HG02852 (cell line): ENCODE measurements at regions not wholly inside any gene's neighbourhood (a gene's known extent, or its start where the extent isn't known, plus 50 kb on each side); places are given as distances from the start of the nearest gene placed in this dataset.

Experiments used
- ATAC-seq: cut with Tn5 transposase; IDR thresholded peaks from one replicate; pipeline ENCODE4 v1.9.1; 2021; ENCODE audit warnings: mild to moderate bottlenecking, moderate library complexity; ENCODE audit not compliant: unreplicated experiment

DNA sequence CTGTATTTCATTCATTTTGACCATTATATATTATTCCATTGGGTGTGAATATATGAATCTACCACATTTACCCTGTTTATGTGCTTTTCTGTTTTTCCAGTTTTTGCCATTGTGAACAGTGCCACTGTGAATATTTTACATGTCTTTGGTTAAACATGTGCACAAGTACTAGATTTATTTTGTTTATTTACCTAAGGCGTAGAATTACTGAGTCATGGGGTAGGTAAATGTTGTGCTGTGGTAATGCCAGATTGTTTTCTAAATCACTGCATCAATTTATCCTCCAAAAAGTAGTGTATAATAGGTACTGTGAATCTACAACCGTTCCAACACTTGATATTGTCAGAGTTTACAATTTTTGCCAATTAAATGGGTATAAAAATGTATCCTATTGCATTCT, 362.1 kb upstream of the AGTR1 start:
- no peak for ATAC-seq

DNA sequence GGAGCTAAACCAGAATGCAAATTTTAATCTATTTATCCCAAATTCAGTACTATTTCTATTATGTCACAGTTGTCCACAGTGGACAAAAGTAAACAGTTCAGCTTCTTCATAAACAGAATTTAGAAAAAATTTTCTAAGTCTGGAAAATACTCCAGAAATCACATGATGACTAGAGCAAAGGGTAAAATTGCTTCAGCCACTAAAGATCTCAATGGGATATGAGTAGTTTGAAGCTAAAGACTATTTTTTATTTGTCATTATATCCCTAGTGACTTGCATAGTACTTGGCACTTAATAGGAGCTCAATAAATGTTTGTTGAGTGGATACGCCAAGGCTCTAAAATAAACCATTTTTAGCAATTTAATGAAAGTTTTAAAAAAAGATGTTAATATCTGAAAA, 354.3 kb upstream of the AGTR1 start:
- no peak for ATAC-seq

DNA sequence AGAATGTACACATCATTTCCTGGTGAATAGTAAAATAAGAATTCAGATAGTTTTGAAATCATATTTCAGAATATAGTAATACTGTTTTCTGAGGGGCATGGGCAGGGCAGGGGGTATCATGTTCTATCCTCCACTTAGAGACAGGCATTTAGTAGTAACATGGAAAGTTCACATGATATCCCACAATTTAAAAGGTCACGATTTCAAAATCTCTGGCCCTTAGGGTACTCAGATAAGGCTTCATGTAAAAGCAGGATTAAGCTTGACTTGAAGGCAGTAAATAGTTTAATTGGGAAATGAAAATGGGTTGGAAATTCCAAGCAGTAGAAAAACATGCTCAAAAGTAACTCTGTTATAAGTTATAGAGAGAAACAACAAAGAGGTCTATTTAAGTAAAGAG, 353.2 kb upstream of the AGTR1 start:
- no peak for ATAC-seq

DNA sequence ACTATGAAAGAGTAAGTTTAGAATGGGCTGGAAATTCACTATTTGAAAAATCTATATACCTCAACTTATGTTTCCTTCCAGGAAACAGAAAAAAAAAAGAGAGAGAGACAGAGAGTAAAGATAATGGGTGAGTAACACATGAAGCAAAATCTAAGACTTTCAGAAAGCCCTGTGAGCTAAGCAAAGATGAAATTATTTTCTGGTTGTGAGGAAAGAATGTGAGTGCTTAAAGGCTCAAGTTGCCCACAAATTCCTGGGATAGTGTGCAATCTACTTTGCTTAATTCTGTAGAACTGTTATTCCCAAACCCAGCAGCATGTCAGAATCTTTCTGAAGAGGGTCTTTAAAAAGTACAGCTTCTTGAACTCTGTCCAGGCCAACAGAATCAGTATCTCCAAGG, 337.7 kb upstream of the AGTR1 start:
- no peak for ATAC-seq

DNA sequence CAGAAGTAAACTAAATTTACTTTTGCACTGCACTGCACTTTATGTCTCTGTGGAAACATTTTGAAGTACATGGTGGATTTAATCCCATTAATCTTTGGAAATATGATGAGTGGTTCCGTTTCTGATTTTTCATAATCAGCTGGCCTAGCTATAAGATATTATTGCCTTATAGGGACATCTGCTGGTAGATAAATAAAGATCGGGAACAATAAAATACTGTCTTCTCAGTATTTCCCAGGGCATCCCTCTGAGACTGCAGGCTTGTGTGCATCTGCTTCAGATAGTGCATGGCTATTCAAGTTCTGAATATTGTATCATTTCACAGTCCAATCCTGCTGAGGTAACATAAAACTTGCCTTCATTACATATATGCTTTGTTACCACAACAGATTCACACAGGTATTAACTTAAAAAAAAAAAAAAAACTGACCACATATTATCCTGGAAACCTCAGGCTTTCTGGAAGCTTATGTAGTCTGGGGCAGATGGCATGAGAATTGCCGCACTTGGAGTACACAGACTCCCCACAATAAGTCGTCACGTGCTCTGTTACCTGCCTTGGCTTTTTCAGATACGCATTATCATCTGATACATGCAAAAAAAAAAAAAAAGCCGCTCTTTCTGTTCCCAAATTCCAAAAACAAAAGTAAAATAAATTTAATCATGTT, 330.8 kb upstream of the AGTR1 start:
- ATAC-seq, result no peak

DNA sequence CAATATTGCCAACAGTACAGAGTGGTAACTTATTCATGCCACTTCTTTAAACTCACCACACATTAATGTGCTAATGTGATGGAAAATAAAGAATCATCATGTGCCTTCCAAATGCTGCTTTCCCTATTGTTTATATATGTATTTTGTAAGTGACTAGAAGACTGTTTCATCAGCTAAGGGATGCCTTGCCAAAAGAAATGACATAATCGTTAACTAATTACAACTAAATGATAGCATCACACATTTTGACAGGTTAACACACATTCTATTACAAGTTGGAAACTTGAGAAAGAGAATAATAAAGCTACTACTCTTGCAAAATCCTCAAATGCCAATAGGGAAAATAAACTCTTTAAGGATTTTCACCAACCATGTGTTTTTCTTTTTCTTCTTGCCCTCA, 329.9 kb upstream of the AGTR1 start:
- ATAC-seq, result no peak

DNA sequence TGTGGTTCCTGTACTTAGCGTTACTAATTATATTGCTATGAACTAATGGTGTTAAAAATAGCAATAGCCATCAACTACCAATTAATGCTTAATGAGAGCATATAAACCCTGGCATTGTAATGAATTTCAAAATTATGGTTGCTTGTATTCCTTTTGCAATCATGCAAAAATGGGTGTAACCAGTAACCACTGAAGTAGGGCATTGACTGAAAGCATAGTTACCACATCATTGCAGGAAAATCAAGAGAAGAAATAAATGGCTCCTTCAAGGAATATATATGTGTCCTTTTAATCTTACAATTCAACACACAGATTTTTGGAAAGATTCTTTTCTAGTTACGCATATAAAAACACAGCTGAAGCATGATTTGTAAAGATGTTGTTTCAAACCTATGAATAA, 328.3 kb upstream of the AGTR1 start:
- no peak for ATAC-seq

DNA sequence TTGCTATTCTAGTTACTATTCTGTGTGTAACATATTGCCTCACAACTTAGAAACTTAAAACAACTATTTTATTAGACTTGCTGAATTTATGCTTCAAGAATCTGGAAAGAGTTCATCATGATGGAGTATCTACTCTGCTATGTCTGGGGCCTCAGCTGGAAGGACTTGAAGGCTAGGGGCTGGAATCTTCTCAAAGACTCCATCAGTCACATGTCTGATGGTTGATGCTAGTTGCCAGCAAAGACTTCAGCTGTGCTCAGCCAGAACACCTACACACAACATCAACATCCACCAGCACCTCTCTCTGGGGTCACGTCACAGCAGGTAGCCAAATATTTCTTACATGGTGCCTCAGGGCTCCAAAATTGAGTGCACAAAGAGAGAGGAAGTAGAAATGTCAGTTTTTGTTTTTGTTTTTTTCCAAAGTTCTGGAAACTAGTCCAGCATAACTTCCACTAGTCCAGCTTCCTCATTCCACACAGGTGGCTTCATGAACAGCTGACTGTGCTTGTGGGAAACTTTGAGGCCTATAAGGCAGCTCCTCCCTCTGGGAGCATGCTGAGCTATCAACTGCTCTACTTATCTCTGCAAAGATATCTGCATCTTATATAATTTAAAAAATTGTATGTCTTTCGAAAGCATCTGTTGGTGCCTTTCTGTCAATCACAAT, 325.4 kb upstream of the AGTR1 start:
- no peak for ATAC-seq

DNA sequence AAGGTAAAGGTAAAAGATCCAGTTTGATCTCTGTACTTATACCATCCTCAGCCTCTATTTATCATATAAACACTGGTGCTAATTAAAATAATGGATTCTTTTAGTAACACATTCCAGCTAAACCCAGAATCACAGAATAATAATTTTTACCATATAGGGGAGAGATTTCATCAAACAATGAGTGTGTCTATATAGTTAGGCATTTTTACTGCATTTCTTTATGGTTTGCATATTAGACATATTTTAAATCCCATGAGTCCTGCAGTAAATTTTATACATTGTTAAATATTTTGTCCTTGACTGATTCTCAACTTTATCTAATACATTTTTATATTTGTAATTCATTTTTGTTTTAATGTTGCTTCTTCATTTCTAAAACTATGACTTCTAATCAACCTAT, 323.7 kb upstream of the AGTR1 start:
- no peak for ATAC-seq

DNA sequence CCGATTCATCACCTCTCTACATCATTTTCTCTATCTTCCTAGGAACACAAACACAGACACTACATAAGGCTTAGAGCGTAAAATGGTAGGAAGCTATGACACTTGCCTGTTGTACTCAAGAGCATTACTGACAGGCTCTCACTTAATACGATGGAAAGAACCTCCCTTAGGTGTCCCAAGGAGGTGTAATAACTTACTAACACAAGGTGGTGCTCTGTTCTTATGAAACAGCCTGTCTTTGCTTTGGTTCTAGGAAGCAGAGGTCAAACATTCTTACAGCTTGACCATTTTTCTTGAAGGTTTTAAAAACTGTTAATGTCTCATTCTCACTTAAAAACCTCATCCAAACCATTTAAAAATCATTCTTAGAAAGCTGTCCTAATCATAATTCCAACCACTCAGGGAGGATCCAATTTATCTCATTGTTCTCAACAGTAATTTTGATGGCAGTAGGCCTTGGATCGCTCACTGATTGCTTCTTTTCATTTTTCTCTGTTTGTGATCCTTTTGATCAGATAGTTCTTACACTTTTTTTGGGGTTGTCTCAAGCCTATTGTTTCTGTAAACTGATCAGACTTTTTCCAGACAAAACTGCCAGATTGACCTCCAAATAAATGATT, 317.8 kb upstream of the AGTR1 start:
- ATAC-seq, result peak; percentile 95

DNA sequence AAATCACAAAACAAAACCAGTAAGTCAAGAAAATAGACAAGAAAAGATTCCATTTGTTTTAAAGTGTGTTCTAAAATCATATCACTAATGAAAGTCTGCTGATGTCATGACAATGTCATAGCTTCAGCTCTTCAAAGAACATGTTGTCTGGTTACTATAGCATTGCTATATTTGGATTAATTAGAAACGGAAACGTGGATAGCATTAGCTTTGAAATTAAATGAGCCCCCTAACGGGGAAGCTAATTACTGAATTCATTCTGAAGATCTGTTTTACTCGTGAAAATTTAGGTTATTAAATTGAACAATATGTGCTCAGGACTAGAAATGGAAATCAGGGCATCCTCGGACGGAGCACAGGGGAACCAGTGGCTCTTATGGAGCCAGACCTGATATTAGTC, 316.7 kb upstream of the AGTR1 start:
- no peak for ATAC-seq

DNA sequence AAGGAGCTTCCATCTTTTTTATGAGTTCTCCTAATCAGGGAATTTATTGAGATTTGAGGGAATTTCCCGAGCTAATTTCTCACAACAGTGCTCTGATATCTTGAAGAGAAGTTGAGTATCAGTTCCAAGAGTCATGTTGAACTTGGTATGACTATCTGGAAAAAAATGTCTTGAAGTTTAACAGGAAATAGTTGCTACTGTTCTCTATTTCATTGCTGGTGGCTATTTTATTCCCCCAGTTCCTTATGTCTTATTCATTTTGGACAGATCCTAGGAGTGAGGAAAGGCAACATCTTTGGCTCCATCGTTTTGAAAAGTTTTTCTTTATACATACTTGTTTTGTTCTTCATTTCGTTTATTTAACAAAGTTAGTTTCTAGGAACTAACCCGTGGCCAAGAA, 307.8 kb upstream of the AGTR1 start:
- ATAC-seq, result no peak

DNA sequence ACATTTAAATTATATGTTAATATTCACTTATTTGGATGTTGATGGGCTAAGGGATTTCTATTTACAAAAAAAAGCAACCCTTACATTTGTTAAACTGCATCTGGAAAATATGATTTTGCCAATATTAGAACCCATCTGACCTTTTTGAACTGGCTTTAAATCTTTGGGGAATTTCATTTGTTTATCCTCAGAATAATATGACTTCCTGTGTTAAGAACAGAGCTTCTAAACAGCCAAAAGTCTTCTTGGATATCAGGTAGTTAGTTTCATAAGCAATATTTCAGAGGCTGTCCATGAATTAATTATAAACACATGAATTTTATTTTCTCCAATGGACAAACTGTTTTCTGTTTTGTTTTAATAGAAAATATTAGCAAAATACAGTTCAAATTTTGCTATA, 301.9 kb upstream of the AGTR1 start:
- ATAC-seq, result no peak

DNA sequence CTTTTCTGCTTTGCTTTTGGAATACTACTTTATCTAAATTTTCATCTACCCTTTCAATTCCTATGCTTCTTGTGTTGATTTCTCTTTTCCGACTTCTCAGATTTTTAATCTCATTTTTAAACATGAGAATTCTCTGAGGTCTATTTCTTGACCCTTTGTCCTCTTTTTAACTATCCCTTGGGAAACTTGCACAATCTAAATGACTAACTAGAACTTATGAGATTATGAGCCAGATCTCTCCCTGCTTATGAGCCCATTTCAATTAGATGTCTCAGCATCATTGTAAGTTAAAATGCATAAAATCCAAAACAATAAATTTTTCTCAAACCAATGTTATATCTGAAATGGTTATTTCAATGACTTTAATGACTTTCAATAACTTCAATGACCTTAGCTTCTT, 296.9 kb upstream of the AGTR1 start:
- ATAC-seq, result no peak

DNA sequence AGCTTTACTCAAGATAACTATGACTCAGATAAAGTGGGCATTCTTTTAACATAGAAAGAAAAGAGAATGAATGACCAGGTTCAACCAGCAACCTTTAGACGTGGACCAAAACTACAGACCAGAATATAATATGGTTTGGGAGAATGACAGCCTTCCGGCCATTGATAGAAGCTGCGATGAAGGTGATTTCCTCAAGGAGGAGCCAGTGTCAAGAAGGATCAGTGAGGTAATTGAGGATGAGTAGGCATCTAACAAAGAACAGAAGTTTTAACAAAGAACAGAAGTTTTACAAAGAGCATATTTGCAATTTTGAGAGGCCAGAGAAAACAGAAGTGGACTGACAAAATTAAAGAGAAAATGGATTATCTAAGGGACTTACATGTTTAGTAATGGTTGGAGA, 289.0 kb upstream of the AGTR1 start:
- no peak for ATAC-seq

DNA sequence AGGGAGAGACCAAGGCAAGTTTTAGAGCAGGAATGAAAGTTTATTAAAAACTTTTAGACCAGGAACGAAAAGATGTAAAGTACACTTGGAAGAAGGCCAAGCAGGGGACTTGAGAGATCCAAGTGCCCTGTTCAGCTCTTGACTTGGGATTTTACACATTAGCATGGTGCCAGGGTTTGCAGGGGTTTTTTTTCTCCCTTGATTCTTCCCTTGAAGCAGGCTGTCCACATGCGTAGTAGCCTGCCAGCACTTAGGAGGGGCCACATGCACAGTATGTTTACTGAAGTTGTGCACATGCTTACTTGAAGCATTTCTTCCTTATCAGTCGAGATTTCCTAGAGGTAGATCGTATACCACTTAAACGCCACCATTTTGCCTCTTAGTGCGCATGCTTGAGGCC, 277.5 kb upstream of the AGTR1 start:
- ATAC-seq, result no peak

DNA sequence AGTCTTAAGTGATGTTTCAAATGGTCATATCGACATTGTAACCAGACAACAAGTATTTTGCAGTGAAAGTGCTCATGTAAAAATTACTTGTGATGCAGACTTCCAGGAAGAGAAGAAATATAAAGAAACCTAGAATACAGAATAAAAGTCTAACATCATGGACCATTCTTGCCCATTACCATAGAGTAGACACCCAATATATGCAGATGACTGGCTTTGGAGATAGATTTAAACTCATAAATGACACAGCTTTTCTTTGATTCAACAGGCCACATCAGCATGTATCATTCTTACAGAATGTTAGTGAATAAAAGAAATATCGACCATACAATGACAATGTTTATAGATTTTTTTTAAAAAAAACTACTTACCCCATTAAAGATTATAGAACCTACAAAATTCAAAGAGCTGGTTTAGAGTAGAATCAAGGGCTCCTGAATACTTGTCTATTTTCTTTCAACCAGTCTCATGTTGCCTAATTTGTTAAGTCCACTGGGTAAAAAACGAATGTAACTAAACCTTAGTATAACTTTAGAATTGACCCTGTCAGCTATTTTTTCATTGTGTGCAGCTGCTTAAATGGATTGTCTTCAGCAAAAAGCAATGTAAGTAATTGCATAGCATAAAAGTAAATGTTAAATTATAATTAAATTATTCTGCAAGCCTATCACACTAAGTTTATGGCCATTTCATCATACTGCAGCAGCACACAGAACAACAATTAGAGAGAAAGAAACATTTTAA, 268.7 kb upstream of the AGTR1 start:
- ATAC-seq, result no peak

DNA sequence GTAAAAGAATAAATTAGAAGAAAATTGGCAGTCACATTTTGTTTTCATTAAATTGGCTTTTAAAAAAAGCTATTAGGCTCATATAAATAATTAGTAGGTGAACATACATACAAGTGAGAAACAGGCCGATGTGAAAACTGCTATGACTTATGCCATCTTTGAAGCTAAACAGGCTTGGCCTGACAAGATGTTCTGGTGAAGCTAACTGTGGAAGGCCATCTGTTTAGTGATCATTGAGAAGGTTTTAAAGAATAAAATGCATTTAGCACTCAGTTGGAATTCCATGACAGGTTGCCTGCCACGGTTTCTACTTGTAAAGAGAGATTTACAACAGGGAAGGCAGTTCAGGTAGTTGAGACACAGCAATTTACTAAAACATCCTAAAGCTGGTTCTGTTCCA, 264.0 kb upstream of the AGTR1 start:
- ATAC-seq, result no peak

DNA sequence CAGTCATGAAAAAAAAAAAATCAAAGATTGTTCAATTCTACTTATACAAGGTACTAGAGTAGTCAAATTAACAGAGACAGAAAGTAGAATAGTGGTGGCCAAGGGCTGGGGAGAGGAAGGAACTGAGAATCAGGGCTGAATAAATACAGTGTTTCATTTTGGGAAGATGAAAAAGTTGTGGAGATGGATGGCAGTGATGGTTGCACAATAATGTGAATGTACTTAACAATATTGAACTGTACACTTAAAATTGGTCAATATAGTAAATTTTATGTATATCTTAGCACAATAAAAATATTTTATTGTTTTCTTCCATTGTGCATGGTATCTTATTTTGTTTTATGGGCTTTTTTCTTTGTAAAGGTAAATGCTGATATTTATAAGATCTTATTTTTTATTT, 262.2 kb upstream of the AGTR1 start:
- ATAC-seq, result no peak

DNA sequence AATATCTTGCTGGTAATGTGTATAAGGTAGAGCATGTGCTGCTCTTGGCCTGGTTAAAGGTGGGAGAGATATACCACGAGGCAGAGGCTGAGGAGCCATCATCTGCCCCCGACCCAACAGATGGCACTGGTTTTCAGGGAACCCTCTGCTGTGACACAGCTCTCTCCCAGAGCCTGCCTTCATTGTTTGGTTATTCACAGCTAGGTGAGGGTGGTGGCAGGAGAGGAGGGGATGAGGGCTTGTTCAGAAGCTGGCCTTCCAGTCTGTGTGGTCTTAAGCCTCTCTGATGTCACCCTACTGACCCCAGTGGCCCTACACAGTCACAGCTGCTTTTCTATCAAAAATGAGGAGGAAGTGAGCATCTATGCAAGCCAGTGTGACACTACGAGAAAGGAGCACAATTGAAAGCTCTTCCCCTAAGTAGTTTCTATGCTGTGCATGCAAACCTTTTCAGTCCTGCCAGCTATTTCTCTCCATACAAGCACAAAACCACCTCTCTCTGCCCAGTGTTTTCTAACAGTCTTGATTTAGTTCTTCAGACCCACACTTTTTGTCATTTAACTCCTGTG, 258.4 kb upstream of the AGTR1 start:
- ATAC-seq, result no peak

DNA sequence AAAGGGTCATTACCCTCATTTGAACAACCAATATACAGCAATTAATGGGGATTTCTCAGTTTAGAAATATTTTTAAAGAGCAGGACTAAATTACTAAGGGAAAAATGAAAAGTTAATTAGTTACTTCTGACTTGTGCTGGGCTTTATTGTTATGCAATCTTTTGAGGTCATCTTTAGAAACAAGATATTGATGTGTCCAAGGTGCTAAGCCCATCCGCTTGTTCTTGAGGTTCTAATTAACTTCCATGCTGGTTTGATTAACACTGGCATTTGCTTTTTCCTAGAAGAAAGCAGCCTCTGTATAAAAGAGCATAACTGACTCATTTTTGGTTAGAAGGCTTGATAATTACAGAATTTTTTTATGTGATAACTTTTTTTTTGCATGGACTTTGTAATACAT, 256.5 kb upstream of the AGTR1 start:
- ATAC-seq, result no peak

DNA sequence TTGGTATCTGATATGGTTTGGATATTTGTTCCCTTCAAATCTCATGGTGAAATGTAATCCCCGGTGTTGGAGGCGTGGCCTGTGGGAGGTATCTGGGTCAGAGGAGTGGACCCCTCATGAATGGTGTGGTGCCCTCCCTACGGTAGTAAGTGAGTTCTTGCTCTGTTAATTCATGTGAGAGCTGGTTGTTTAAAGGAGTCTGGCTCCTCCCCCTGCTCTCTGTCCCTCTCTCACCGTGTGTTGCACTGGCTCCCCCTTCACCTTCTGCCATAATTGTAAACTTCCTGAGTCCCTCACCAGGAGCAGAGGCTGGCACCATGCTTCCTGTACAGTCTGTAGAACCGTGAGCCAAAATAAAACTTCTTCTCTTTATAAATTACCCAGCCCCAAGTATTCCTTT, 246.9 kb upstream of the AGTR1 start:
- no peak for ATAC-seq
